DND-41 (cell line): ENCODE measurements at regions not wholly inside any gene's neighbourhood (a gene's known extent, or its start where the extent isn't known, plus 50 kb on each side); places are given as distances from the start of the nearest gene placed in this dataset.

Experiments
- CTCF ChIP-seq: IDR thresholded peaks from 2 replicates; pipeline ENCODE4 v1.5.1; 2012; ENCODE audit warnings: borderline replicate concordance, low read length, moderate library complexity, mild to moderate bottlenecking; ENCODE audit not compliant: poor library complexity, severe bottlenecking; ENCODE audit errors: extremely low read depth
- EZH2 ChIP-seq: IDR thresholded peaks from 3 replicates; pipeline ENCODE4 v1.6.1; 2012; ENCODE audit warnings: borderline replicate concordance, low read depth, mild to moderate bottlenecking, moderate library complexity, low read length, inconsistent platforms; ENCODE audit not compliant: severe bottlenecking

- TF ChIP-seq CTCF (no peak), EZH2 (no peak)
Measured at GRCh38 chr2:52475590-52475989, 1292.0 kb upstream of the CHAC2 start.
